ENCODE measurements at regions not wholly inside any gene's neighbourhood (a gene's known extent, or its start where the extent isn't known, plus 50 kb on each side); places are given as distances from the start of the nearest gene placed in this dataset.
"Not testable (repeated sequence)": the region's sequence is repeated elsewhere in the genome, so short reads cannot be mapped to it uniquely, and the experiment has no call there.

DNA sequence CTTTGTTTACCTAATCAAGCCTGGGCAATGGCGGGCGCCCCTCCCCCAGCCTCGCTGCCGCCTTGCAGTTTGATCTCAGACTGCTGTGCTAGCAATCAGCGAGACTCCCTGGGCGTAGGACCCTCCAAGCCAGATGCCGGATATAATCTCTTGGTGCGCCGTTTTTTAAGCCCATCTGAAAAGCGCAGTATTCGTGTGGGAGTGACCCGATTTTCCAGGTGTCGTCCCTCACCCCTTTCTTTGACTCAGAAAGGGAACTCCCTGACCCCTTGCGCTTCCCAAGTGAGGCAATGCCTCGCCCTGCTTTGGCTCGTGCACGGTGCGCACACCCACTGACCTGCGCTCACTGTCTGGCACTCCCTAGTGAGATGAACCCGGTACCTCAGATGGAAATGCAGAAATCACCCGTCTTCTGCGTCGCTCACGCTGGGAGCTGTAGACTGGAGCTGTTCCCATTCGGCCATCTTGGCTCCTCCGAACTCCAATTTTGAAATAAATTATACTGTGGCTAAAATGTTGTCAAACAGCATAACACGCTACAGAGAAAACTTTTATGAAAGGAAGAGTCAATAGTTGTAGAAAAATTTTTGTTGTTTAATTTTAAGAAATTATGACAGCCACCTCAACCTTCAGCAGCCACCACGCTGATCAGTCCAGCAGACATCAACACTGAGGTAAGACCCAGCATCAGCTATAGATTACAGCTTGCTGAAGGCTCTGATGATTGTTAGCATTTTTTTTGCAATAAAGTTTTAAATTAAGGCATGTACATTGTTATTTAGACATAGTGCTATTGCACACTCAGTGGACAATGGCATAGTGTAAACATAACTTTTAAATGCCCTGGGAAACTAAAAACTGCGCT lies 384.7 kb upstream of the DEPDC1 start:
- DNase-seq: not testable (repeated sequence)

DNA sequence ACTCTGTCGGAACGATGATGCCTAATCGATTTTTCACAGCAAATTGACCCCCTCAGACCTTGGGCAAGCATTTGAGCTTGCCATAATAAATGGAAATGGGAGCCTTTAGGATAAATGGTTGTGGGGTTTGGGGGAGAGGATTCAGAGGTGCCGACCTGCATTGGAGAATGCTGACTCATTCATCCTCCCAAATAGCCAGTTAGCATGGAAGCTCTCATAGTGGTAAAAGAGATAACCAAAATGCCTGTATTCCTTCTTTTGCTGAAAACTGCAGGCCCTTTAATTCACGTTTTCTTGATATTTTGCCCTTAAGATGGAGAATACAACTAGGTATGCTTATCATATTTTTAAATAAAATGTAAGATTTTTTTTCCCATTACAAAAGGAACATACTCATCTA lies 392.6 kb upstream of the DEPDC1 start:
- no peak for DNase-seq

DNA sequence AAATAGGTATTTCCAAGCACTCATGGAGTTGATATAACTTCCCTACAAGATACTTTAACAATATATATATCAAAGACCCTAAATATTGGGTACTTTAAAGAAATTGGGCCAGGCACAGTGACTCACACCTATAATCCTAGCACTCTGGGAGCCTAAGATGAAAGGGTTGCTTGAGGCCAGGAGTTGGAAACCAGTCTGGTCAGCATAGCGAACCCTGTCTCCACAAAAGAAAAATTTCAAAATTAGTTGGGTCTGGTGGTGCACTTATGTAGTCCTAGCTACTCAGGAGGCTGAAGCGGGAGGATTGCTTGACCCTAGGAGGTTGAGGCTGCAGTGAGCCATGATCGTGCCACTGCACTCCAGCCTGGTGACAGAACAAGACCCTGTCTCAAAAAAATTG lies 393.9 kb upstream of the DEPDC1 start:
- no peak for DNase-seq

DNA sequence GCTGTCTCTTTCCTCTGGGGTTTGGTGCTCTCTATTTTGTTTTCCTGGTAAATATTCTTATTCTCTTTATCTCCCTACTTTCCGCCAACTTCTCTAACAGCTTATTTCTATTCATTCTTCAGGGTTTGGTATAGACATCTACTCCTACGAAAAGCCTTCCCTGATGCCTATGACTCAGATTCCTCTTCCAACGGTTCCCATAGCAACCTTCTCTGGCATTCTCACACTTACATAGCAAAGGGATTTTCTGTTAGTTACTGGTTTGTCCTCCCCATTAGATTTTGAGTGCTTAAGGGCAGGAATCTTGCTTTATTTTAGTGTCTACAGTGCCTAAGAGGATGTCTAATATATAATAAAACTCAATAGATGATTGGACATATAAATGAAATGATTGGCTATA lies 407.6 kb upstream of the DEPDC1 start:
- DNase-seq: peak; percentile 52

DNA sequence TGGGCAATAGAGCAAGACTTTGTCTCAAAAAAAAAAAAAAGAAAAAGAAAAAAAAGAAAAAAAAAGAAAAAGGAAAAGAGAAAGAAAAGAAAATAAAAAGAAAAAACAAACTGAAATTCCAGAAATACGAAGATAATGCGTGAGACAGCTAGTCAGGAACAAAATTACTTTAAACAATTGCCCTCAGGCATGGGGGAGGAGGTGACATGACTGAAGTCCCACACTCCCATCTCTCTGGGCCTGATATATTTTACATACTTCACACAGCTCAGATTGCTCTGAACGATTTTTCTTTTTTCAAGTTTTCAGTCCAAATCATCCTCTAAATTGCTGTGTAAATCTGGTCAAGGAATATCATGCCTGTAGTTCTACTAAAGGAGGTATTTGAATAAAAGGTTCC lies 409.5 kb upstream of the DEPDC1 start:
- DNase-seq: no peak

DNA sequence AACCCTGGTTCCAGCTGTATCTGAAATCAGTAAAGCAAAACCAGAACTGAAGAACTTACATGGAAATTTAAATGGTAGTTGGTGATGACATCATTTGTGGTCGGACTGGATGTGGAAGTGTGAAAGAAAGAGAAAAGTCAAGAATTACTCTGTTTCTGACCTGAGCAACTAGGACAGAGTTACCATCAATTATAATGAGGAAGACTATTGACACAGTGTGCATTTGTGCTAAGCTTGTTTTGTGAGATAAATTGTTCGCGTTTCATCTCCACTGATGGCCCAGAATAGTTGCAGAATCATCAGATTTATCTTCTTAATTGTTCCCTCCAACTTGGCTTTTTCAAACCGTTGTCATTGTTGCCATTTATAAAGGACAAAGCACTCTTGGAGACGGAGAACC lies 410.6 kb upstream of the DEPDC1 start:
- DNase-seq: no peak

DNA sequence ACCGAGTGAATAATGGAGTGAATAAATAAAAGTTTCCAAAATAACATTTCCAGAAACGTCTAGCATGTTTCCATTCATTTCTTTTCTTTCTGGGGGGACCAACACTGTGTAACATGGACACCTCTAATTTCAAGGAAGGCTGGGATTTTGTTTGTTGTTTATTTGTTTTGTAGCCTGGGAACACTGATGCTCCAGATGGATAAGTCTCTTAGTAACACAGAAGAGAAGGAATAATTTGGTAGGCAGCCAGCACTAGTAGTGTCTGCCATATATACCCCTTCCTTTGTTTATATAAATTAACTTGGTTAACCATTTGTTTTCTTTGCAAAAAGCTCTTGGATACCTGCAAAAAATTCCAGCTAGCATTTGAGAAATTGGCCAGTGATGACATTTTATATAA lies 411.4 kb upstream of the DEPDC1 start:
- no peak for DNase-seq

DNA sequence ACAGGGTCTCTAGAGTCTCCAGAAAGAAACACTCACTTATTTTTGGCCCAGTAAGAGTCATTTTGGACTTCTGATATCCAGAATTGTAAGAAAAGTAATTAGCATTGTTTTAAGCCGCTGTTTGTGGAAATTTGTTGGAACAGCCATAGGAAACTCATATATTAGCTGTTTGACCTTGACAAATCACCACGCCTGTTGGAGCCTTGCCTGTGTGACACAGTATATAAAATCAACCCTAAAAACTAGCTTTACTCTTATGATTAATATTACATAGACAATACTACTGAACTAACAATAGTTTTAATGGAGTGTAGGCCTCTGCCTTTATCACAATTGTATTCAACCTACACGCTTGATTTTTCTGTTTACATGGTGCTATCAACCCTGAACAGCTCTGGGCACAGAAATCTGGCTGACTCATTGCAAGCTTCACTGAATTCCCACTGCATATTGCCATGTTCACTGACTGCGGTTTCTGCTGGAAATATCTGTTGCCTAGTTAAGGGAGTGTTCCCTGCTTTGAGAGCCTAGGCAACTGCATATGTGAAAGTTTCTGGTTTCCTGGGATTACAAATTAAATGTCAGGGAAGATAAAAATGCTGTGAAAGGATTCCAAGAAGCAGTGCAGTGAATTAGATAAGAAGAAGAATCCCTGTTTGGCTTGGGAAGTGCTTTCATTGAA lies 419.5 kb upstream of the DEPDC1 start:
- DNase-seq: peak; percentile 69

DNA sequence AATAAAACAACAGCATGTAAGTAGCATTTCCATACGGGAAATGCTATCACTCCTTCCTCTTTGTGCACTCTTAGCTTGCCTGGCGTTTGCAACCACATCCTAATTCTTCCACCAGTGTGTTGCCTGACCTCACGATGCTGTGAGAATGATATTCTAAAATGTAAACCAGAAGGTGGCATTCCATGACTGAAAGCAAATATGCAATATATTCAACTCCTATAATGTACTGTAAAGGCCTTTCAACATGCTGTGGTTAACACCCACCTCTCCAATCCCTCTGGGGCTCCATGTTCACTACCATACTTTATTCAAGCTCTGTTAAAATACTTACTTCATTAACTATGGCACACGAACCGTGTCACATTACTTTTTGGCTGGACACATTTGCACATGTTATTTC lies 420.6 kb upstream of the DEPDC1 start:
- DNase-seq: peak; percentile 15

DNA sequence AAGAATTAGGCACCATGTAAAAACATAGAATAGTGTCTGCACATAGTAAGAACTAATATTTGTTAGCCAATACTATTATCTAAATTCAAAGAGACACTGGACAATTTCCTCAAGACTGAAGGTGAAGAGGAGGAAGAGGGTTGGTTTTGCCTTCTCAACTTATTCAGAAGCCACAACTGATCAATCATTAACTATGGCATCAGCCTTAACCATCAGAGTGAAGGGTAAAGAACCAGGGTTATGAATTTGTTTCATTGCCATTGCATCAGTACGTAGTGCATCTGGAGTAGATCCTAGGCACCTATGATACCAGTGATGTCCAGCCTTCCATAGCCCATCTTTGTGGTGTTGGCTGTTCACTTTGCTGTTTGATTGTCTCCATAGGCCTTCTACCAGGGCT lies 421.7 kb upstream of the DEPDC1 start:
- no peak for DNase-seq

DNA sequence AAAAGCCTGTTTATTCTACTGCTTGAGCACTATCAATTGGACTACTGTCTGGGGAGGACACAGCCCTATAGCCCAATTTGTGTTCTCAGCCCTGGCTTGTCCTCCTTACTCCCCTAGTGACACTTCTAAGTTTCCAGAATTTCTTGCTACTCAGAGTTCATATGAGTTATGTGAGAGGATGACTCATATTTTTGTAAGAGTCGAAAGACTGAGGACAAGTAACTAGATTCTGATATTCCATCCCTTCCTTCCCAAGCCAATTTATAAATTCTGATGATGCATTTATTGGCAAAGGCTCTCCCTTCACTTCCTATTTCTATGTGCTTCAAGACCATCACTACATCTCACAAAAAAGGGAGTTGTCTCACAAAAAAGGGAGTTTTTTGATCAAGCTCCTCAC lies 422.2 kb upstream of the DEPDC1 start:
- DNase-seq: peak; percentile 13

DNA sequence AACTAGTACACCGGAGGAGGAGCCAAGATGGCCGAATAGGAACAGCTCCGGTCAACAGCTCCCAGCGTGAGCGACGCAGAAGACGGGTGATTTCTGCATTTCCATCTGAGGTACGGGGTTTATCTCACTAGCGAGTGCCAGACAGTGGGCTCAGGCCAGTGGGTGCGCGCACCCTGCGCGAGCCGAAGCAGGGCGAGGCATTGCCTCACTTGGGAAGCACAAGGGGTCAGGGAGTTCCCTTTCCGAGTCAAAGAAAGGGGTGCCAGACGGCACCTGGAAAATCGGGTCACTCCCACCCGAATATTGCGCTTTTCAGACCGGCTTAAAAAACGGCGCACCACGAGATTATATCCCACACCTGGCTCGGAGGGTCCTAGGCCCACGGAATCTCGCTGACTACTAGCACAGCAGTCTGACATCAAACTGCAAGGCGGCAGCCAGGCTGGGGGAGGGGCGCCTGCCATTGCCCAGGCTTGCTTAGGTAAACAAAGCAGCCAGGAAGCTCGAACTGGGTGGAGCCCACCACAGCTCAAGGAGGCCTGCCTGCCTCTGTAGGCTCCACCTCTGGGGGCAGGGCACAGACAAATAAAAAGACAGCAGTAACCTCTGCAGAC lies 426.7 kb upstream of the DEPDC1 start:
- DNase-seq: not testable (repeated sequence)

DNA sequence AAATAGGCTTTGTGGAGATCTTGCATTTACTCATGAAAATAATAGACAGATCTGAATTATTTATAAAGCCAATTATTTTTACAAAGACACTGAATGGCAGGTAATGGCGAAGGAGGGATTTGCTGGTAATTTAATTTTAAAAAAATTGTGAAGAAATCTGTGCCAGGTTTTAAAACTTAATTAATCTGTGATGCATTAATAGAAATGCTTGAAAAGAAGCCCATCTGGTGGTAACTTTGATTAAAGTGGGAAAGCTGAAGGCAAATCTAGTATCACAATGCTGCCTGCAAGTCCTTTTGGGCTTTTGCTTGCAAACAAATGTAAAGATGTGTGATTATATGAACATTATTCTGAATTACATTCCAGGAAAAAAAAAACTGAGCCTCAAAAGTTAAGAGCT lies 433.2 kb upstream of the DEPDC1 start:
- DNase-seq: no peak

DNA sequence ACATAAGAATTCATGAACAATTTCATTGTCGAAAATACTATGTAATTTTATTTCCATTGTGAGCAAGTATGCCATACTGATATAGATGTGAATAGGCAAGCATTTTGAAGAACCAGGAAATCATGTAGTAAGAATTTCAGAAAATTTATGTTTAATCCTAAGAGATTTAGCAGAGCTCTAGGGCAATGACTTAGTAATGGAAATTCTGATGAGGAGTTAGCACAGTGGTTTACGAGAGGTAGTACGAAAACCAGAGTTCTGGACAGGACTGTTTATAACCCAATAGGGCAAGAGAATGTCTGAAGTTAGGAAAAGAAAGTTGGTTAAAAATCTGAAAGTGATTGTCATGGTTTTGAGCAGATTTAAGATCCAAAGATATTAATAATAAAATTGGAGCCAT lies 439.6 kb upstream of the DEPDC1 start:
- DNase-seq: no peak

DNA sequence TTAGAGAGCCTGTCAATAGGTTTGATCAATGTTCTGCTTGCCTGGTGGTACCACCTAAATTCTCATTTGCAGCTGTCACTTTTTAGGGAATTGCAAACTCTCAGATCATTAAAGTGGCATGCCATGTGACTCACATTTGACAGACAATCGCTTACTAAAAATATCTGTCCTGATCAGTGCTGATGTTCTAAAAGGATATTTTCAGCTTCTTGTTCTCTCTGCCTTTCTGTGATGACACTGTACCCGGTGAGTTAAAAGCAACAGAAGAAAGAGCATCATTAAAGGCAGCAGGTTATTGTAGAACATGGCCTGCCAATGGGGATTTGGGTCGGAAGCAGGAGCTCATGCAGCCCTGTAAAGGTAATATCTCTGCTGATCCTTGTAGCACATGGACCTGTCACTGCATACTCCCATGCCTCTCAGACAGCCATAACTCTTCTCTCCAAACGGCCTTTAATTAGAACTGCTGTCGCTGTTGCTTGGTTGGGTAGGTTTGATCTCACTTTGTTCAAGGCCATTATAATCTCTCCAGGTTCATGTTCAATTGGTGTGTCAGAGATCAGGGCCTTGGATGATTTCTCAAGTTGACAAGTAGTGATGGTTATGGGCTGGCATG lies 441.3 kb upstream of the DEPDC1 start:
- DNase-seq: no peak

DNA sequence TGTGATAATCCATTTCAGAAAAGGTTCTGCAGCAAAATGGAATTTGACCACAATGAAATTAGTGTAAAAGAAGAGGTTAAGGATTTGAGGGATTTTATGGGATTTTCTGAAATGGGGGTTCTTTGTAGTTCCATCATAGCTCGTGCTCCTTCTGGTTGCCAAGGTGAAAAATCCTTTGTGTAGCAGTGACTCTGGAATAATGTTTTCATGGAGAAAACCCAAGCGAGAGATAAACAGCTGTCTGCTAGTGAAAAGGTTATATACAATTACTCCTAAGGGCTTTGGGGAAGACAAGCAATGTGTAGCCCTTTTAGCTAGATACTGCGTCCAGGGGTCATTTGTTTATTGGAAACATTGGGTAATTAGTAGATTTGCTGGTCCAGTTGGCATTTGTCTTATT lies 453.2 kb upstream of the DEPDC1 start:
- no peak for DNase-seq

DNA sequence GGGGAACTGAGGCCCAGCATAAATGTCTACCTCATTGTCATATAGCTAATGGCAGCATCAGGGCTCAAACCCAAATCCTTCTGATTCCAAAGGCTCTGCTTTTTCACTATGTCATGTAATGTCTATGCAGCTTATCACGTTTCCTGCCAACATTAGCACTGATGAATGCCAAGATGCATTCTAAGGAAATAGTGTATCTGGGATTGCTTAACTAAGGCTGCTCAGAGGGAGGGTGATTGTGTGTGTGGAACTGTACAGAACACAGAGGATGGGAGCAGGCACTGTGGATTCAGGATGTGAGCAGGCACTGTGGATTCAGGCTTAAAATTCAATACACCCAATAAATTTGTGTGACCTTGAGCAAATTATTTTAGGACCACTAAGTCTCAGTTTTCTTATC lies 456.4 kb upstream of the DEPDC1 start:
- DNase-seq: no peak

DNA sequence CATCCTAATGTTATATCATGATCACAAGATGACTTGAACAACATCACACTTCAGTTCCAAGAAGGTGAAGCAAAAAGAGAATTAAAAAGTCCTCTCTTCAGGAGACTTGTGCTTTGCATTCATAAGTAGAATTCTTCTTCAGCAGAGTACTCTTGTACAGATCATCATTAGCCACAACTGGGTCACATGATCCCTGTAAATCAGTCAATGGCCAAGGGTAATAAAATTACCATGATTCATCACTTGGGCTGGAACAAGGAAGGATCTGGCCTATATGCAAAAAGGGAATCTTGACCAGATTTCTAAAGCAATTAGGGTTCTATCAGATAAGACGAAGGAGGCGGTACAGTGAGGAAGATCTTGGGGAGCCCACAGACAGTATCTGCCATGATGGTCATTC lies 458.0 kb upstream of the DEPDC1 start:
- no peak for DNase-seq

DNA sequence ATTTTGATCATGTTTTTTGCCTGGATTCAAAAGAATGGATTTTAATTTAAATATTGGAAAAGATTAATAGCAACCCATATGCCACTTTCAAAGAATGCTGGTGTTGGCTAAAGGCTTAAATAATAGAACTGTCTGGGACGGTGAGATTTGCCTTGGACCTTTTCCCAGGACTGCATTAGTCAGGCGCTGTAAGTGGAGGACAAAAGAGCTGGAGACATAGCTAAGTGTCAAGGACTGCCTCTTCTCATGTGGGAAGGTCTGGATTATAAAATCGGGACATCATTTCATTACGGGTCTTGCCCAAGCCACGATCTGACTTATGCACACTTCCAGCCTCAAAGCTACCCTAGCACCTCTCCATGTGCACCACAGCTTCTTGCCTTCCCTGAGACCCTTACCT lies 458.5 kb upstream of the DEPDC1 start:
- DNase-seq: no peak

DNA sequence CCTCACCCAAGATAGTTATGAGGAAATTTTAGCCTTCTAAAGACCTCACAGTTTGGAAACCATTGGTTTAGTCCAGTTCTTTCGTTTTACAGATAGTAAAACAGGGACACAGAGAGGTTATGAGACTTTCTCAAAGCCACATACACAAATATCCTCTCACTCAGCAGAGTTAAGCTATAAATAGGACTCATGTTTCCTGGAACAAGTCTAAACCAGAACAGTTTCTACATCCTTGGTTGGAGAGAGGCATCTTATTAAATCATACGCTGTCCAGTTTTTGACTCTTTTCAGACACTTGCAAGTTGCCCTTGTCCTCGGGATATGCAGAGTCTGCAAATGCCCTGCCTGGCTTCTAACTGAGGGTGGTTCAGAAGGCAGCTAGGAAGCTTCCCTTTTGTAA lies 462.1 kb upstream of the DEPDC1 start:
- DNase-seq: no peak

DNA sequence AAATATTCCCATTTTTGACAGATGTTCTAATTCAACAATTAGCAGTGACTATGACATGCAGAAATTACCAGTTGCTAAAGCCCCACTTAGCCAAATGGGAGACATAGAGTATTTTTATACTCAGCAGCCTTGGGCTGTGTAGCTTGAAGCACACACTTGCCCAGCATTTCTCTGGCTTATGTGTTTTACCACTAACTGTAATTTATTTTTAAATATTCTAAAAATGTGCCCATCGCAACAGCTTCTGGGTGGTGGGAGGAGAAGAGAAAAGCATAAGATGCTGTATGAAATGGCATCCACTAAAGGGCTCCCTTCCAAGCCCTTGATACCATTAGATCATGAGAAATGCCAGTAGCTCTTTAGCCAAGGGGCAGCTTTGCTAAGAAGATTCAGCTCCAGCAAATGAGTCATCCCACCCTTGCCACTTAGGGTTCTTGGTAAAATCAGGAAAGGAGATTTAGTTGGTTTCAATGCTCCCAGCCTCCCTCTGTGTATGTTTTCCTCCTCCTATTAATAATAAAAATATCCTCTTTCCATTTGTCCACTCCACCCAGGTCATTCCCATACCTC lies 462.7 kb upstream of the DEPDC1 start:
- DNase-seq: no peak

DNA sequence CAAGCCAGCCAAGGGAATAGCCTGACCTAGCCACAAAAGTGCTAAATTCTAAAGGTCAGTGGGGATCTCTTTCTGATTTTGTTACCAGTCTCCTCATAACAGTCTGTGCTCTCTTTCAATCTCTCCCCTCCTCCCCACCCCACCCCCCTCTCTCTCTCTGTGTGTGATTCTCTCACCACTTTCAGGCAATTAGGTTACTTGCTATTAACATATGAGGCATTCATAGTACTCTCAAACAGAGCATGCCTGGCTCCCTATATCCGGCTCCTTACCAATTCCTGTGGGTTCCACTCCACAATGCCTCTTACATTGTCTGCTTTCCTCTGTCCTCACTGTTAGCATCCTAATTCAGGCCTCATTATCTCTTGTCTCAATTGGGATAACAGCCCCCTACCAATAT lies 464.3 kb upstream of the DEPDC1 start:
- DNase-seq: no peak

DNA sequence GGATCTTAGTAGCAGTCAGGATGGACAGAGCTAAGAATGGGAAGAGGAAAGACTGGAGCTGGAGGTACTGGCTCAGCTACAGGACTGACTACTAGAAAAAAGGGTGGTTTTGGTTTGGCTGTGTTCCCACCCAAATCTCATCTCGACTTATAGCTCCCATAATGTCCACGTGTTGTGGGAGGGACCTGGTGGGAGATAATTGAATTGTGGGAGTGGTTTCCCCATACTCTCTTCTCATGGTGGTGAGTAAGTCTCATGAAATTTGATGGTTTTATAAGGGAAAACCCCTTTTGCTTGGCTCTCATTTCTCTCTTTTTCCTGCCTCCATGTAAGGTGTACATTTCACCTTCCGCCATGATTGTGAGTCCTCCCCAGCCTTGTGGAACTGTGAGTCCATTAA lies 466.5 kb upstream of the DEPDC1 start:
- peak; percentile 8 for DNase-seq
